ENCODE measurements at regions not wholly inside any gene's neighbourhood (a gene's known extent, or its start where the extent isn't known, plus 50 kb on each side); places are given as distances from the start of the nearest gene placed in this dataset.

DNA sequence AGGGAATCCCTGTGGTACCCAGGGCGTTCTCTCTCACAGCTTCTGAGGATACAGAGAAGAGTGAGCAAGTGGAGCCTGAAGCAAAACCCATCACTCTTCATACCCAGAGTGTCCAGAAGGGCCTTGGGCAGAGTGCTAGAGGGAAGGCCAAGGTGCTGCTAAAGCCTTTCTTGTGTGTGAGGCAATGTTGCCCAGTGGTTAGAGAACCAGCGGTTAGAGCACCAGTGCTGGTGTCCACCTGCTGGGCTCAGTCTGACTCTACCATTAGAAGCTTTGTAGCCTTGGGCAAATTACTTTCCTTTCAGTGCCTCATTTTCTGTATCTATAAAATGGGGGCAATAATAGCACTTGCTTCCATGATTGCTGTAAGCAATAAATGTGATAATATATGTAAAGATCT is 210.5 kb upstream of the SKOR2 start:
- no peak overlapping the region for H2AK5ac ChIP-seq (ENCODE audit: low read length)
- WGBS (ENCODE audit: extremely low coverage, insufficient coverage, low lambda C conversion rate): no CpG with 5 or more reads among the region's 2 CpGs

DNA sequence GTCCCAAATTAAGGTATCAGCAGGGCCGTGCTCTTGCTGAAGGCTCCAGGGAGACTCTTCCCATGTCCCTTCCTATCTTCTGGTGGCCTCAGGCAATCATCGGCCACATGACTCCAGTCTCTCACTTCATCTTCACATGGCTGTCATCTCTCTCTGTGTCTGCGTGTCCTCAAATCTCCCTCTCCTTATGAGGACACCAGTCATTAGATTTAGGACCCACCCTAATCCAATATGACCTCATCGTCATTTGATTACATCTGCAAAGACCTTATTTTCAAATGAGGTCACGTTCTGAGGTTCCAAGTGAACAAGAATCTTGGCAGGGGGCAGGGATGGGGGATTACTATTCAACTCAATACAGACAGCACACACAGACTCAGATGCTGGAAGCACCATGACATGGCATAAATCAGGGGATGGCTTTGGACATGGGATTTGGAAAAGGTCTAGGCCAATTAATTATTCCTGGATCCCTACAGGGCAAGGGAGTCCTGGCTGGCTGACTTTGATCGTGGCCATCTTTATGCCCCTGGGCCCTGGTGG is 210.0 kb upstream of the SKOR2 start:
- Histone ChIP-seq H2BK120ac (ENCODE audit: low read depth, low read length) (no peak overlapping the region), H3K27ac (ENCODE audit: low read depth, low read length) (no peak overlapping the region), H4K5ac (ENCODE audit: low read length) (no peak overlapping the region), H3K23ac (ENCODE audit: low read length) (no peak overlapping the region), H3K4me3 (ENCODE audit: low read length) (no peak overlapping the region), H4K8ac (ENCODE audit: low read depth, low read length) (no peak overlapping the region), H3K4ac (ENCODE audit: low read depth, low read length) (no peak overlapping the region), H3K4me2 (ENCODE audit: low read length) (no peak overlapping the region), H3K4me1 (ENCODE audit: control insufficient read depth, low read depth, low read length) (no peaks in the 10 kb centered on the region), H3K18ac (ENCODE audit: low read length) (no peak overlapping the region), H2BK5ac (ENCODE audit: low read length) (no peak overlapping the region), H3K36me3 (ENCODE audit: control insufficient read depth, insufficient read depth, low read length) (no peaks in the 10 kb centered on the region), H3K79me1 (ENCODE audit: low read length) (no peaks in the 10 kb centered on the region), H3K79me2 (ENCODE audit: control insufficient read depth, insufficient read depth, low read length) (no peaks in the 10 kb centered on the region), H3K56ac (ENCODE audit: low read length) (no peak overlapping the region), H2AK5ac (ENCODE audit: low read length) (no peak overlapping the region), H2BK15ac (replicated peaks; ENCODE audit: low read depth) (no peak overlapping the region), H3K27me3 (ENCODE audit: insufficient read depth, low read length, poor library complexity) (no peaks in the 10 kb centered on the region), H3K9ac (ENCODE audit: low read length) (no peak overlapping the region)
- WGBS (ENCODE audit: extremely low coverage, insufficient coverage, low lambda C conversion rate): no CpG with 5 or more reads among the region's 6 CpGs
- DNase-seq: no peak

More for the DNA sequence above, 210.5 kb upstream of the SKOR2 start:
- Histone ChIP-seq H3K4me2 (ENCODE audit: low read length) (no peak overlapping the region), H3K4ac (ENCODE audit: low read depth, low read length) (no peak overlapping the region), H4K5ac (ENCODE audit: low read length) (no peak overlapping the region), H4K8ac (ENCODE audit: low read depth, low read length) (no peak overlapping the region), H3K18ac (ENCODE audit: low read length) (no peak overlapping the region), H3K79me2 (ENCODE audit: control insufficient read depth, insufficient read depth, low read length) (no peaks in the 10 kb centered on the region), H2BK120ac (ENCODE audit: low read depth, low read length) (no peak overlapping the region), H3K4me3 (ENCODE audit: low read length) (no peak overlapping the region), H3K4me1 (ENCODE audit: control insufficient read depth, low read depth, low read length) (no peaks in the 10 kb centered on the region), H3K36me3 (ENCODE audit: control insufficient read depth, insufficient read depth, low read length) (no peaks in the 10 kb centered on the region), H3K27ac (ENCODE audit: low read depth, low read length) (no peak overlapping the region), H2BK5ac (ENCODE audit: low read length) (no peak overlapping the region), H3K56ac (ENCODE audit: low read length) (no peak overlapping the region), H3K79me1 (ENCODE audit: low read length) (no peaks in the 10 kb centered on the region), H3K9ac (ENCODE audit: low read length) (no peak overlapping the region), H3K23ac (ENCODE audit: low read length) (no peak overlapping the region), H2BK15ac (replicated peaks; ENCODE audit: low read depth) (no peak overlapping the region), H3K27me3 (ENCODE audit: insufficient read depth, low read length, poor library complexity) (no peaks in the 10 kb centered on the region)
- no peak for DNase-seq

GRCh38 chr18:47458483-47458882 is 207.0 kb upstream of the SKOR2 start:
- H2AK5ac ChIP-seq (ENCODE audit: low read length): no peak overlapping the region

DNA sequence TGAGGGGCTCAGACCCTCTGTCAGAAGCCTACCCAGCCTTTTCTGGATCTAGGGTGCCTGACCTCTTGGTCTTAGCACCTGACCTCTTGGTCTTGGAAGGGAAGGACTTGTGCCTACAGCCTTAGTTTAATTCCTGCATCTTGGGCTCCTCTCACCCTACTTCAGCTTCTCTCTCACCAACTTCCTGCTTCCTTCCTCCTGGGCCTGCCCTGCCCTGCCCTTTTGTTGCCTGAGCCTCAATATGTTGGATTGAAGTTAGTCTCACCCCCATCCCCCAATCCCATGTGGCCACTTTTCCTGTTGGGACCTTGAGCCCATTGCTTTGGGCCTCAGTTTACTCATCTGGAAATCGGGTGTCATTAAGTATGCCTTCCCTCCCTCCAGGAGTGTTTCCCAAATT is 206.2 kb upstream of the SKOR2 start:
- H3K4me1 ChIP-seq (ENCODE audit: control insufficient read depth, low read depth, low read length): no peaks in the 10 kb centered on the region
- no peak overlapping the region for H3K23ac ChIP-seq (ENCODE audit: low read length)
- H2BK15ac ChIP-seq (replicated peaks; ENCODE audit: low read depth): no peak overlapping the region
- no peak overlapping the region for H3K18ac ChIP-seq (ENCODE audit: low read length)
- H3K27me3 ChIP-seq (ENCODE audit: insufficient read depth, low read length, poor library complexity): no peaks in the 10 kb centered on the region
- H3K79me2 ChIP-seq (ENCODE audit: control insufficient read depth, insufficient read depth, low read length): no peaks in the 10 kb centered on the region
- no peak overlapping the region for H3K27ac ChIP-seq (ENCODE audit: low read depth, low read length)
- no peak overlapping the region for H4K8ac ChIP-seq (ENCODE audit: low read depth, low read length)
- H2AK5ac ChIP-seq (ENCODE audit: low read length): no peak overlapping the region
- H3K4me2 ChIP-seq (ENCODE audit: low read length): no peak overlapping the region
- no peaks in the 10 kb centered on the region for H3K79me1 ChIP-seq (ENCODE audit: low read length)
- no peak overlapping the region for H4K5ac ChIP-seq (ENCODE audit: low read length)
- no peak overlapping the region for H3K9ac ChIP-seq (ENCODE audit: low read length)
- no peak overlapping the region for H2BK120ac ChIP-seq (ENCODE audit: low read depth, low read length)
- no peak for DNase-seq
- WGBS (ENCODE audit: extremely low coverage, insufficient coverage, low lambda C conversion rate): no CpG with 5 or more reads among the region's 1 CpG
- no peak overlapping the region for H3K4ac ChIP-seq (ENCODE audit: low read depth, low read length)
- no peak overlapping the region for H2BK5ac ChIP-seq (ENCODE audit: low read length)
- H3K56ac ChIP-seq (ENCODE audit: low read length): no peak overlapping the region
- no peak overlapping the region for H3K4me3 ChIP-seq (ENCODE audit: low read length)
- H3K36me3 ChIP-seq (ENCODE audit: control insufficient read depth, insufficient read depth, low read length): no peaks in the 10 kb centered on the region

More at GRCh38 chr18:47458483-47458882, 207.0 kb upstream of the SKOR2 start:
- no peaks in the 10 kb centered on the region for H3K4me1 ChIP-seq (ENCODE audit: control insufficient read depth, low read depth, low read length)
- no peak overlapping the region for H3K18ac ChIP-seq (ENCODE audit: low read length)
- H2BK5ac ChIP-seq (ENCODE audit: low read length): no peak overlapping the region
- H3K27ac ChIP-seq (ENCODE audit: low read depth, low read length): no peak overlapping the region
- H3K79me2 ChIP-seq (ENCODE audit: control insufficient read depth, insufficient read depth, low read length): no peaks in the 10 kb centered on the region
- H3K4me3 ChIP-seq (ENCODE audit: low read length): no peak overlapping the region
- no peak overlapping the region for H3K9ac ChIP-seq (ENCODE audit: low read length)
- no peaks in the 10 kb centered on the region for H3K79me1 ChIP-seq (ENCODE audit: low read length)
- H2BK15ac ChIP-seq (replicated peaks; ENCODE audit: low read depth): no peak overlapping the region
- H3K56ac ChIP-seq (ENCODE audit: low read length): no peak overlapping the region
- no peak overlapping the region for H3K23ac ChIP-seq (ENCODE audit: low read length)
- no peaks in the 10 kb centered on the region for H3K27me3 ChIP-seq (ENCODE audit: insufficient read depth, low read length, poor library complexity)
- no peaks in the 10 kb centered on the region for H3K36me3 ChIP-seq (ENCODE audit: control insufficient read depth, insufficient read depth, low read length)
- H3K4me2 ChIP-seq (ENCODE audit: low read length): no peak overlapping the region
- H3K4ac ChIP-seq (ENCODE audit: low read depth, low read length): no peak overlapping the region
- DNase-seq: no peak
- H2BK120ac ChIP-seq (ENCODE audit: low read depth, low read length): no peak overlapping the region
- no peak overlapping the region for H4K5ac ChIP-seq (ENCODE audit: low read length)
- no peak overlapping the region for H4K8ac ChIP-seq (ENCODE audit: low read depth, low read length)

- Histone ChIP-seq H3K4me3 (ENCODE audit: low read length) (no peak overlapping the region), H4K5ac (ENCODE audit: low read length) (no peak overlapping the region), H4K8ac (ENCODE audit: low read depth, low read length) (no peak overlapping the region), H2BK15ac (replicated peaks; ENCODE audit: low read depth) (no peak overlapping the region), H3K4ac (ENCODE audit: low read depth, low read length) (no peak overlapping the region), H3K27me3 (ENCODE audit: insufficient read depth, low read length, poor library complexity) (no peaks in the 10 kb centered on the region), H3K4me1 (ENCODE audit: control insufficient read depth, low read depth, low read length) (no peaks in the 10 kb centered on the region), H2AK5ac (ENCODE audit: low read length) (no peak overlapping the region), H3K56ac (ENCODE audit: low read length) (no peak overlapping the region), H3K4me2 (ENCODE audit: low read length) (no peak overlapping the region), H3K9ac (ENCODE audit: low read length) (no peak overlapping the region), H3K18ac (ENCODE audit: low read length) (no peak overlapping the region), H3K79me2 (ENCODE audit: control insufficient read depth, insufficient read depth, low read length) (no peaks in the 10 kb centered on the region), H3K79me1 (ENCODE audit: low read length) (no peaks in the 10 kb centered on the region), H2BK5ac (ENCODE audit: low read length) (no peak overlapping the region), H3K23ac (ENCODE audit: low read length) (no peak overlapping the region), H3K36me3 (ENCODE audit: control insufficient read depth, insufficient read depth, low read length) (no peaks in the 10 kb centered on the region), H3K27ac (ENCODE audit: low read depth, low read length) (no peak overlapping the region), H2BK120ac (ENCODE audit: low read depth, low read length) (no peak overlapping the region)
- no peak for DNase-seq
- WGBS (ENCODE audit: extremely low coverage, insufficient coverage, low lambda C conversion rate): no CpG with 5 or more reads among the region's 4 CpGs
Observed at GRCh38 chr18:47453038-47453437, 201.6 kb upstream of the SKOR2 start.

- no peaks in the 10 kb centered on the region for H3K36me3 ChIP-seq (ENCODE audit: control insufficient read depth, insufficient read depth, low read length)
- no peak overlapping the region for H3K4ac ChIP-seq (ENCODE audit: low read depth, low read length)
- H3K4me1 ChIP-seq (ENCODE audit: control insufficient read depth, low read depth, low read length): no peaks in the 10 kb centered on the region
- H3K79me1 ChIP-seq (ENCODE audit: low read length): no peaks in the 10 kb centered on the region
- H2BK5ac ChIP-seq (ENCODE audit: low read length): no peak overlapping the region
- no peak overlapping the region for H3K56ac ChIP-seq (ENCODE audit: low read length)
- no peak overlapping the region for H4K5ac ChIP-seq (ENCODE audit: low read length)
- no peak overlapping the region for H3K4me3 ChIP-seq (ENCODE audit: low read length)
- no peak for DNase-seq
- H3K4me2 ChIP-seq (ENCODE audit: low read length): no peak overlapping the region
- no peaks in the 10 kb centered on the region for H3K79me2 ChIP-seq (ENCODE audit: control insufficient read depth, insufficient read depth, low read length)
- no peak overlapping the region for H3K23ac ChIP-seq (ENCODE audit: low read length)
- no peak overlapping the region for H2BK120ac ChIP-seq (ENCODE audit: low read depth, low read length)
- H2BK15ac ChIP-seq (replicated peaks; ENCODE audit: low read depth): no peak overlapping the region
- no peak overlapping the region for H3K9ac ChIP-seq (ENCODE audit: low read length)
- H3K27me3 ChIP-seq (ENCODE audit: insufficient read depth, low read length, poor library complexity): no peaks in the 10 kb centered on the region
- no peak overlapping the region for H4K8ac ChIP-seq (ENCODE audit: low read depth, low read length)
- no peak overlapping the region for H3K18ac ChIP-seq (ENCODE audit: low read length)
- H2AK5ac ChIP-seq (ENCODE audit: low read length): no peak overlapping the region
- no CpG with 5 or more reads among the region's 6 CpGs for WGBS (ENCODE audit: extremely low coverage, insufficient coverage, low lambda C conversion rate)
- H3K27ac ChIP-seq (ENCODE audit: low read depth, low read length): no peak overlapping the region
Observed at GRCh38 chr18:47448956-47449355, 197.5 kb upstream of the SKOR2 start.

Data from mesendoderm (in vitro differentiated cells).